ENCODE measurements at regions not wholly inside any gene's neighbourhood (a gene's known extent, or its start where the extent isn't known, plus 50 kb on each side); places are given as distances from the start of the nearest gene placed in this dataset.

DNA sequence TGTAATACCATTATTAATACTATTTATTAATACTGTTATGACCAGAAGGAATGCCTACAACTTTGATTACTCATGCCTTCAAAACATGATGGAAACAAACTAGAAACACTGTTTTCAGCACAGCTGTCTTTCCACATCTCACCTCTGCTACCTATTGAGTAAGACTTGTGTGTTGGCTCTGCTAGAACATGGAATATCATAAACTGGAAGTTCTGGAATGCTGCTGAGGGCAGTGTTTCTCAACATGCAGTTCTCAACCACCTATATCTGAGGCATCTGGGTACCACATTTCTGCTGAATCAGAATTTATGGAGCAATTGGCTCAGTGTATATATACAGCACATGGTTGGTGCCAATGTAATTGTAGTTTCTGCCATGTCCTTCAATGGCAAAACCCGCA, 392.1 kb downstream of the TUSC7 start:
- H3K27ac ChIP-seq = no peak overlapping the region
- no peak overlapping the region for H3K4me3 ChIP-seq
- no peak for TF ChIP-seq POLR2AphosphoS5 (IDR thresholded peaks at IDR 0.05; ENCODE audit: insufficient read depth in 1 of 2, low read depth in 1 of 2)
- TF ChIP-seq POLR2A (IDR thresholded peaks at IDR 0.05) = no peak
- TF ChIP-seq, protein P1, sequence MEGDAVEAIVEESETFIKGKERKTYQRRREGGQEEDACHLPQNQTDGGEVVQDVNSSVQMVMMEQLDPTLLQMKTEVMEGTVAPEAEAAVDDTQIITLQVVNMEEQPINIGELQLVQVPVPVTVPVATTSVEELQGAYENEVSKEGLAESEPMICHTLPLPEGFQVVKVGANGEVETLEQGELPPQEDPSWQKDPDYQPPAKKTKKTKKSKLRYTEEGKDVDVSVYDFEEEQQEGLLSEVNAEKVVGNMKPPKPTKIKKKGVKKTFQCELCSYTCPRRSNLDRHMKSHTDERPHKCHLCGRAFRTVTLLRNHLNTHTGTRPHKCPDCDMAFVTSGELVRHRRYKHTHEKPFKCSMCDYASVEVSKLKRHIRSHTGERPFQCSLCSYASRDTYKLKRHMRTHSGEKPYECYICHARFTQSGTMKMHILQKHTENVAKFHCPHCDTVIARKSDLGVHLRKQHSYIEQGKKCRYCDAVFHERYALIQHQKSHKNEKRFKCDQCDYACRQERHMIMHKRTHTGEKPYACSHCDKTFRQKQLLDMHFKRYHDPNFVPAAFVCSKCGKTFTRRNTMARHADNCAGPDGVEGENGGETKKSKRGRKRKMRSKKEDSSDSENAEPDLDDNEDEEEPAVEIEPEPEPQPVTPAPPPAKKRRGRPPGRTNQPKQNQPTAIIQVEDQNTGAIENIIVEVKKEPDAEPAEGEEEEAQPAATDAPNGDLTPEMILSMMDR (IDR thresholded peaks at IDR 0.05) = no peak
- H3K27me3 ChIP-seq = no peaks in the 10 kb centered on the region
- no peak for DNase-seq (ENCODE audit: extremely low spot score in 2 of 2)
- H3K4me1 ChIP-seq = no peaks in the 10 kb centered on the region
- H3K36me3 ChIP-seq = no peaks in the 10 kb centered on the region
- no peaks in the 10 kb centered on the region for H3K9me3 ChIP-seq
- intact Hi-C loops (cut with DNase I) = no loop called here

DNA sequence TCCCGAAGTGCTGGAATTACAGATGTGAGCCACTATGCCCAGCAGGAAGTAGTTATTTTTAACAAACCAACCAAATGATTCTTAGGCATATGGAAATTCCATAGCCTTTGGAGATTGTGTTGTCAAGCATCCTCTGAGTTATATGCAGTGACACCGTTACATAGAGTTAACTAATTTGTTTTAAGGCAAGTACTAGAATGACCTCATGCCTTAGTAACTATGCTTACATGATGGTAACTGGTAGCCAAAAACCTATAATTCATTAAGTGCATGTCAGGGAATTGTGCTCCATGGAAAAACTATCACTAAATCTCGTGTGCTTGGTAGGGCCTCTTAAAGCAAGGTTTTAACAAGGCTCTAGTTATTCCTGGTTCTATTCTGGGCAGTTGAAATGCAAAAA, 392.8 kb downstream of the TUSC7 start:
- no peaks in the 10 kb centered on the region for H3K27me3 ChIP-seq
- intact Hi-C loops (cut with DNase I) = no loop called here

DNA sequence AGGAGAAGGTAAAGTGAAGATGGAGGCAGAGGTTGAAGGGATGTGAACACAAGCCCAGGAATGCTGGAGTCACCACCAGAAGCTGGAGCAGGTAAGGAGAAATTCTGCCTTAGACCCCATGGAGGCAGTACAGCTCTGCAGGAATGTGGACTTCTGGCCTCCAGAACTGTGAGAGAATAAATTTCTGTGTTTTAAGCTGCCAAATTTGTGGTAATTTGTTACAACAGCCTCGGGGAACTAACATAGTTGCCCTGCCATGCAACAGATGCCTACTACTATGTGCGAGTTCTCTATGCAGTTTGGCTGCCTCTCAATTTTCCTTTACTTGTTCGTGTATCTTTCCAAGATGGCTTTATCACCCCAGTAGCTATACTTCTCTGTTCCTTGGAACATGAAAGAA, 394.1 kb downstream of the TUSC7 start:
- H3K4me1 ChIP-seq = no peaks in the 10 kb centered on the region
- TF ChIP-seq POLR2A (IDR thresholded peaks at IDR 0.05) (no peak), POLR2AphosphoS5 (IDR thresholded peaks at IDR 0.05; ENCODE audit: insufficient read depth in 1 of 2, low read depth in 1 of 2) (no peak)
- TF ChIP-seq, protein P1 (IDR thresholded peaks at IDR 0.05) = no peak
- no peak for DNase-seq (ENCODE audit: extremely low spot score in 2 of 2)
- intact Hi-C loops (cut with DNase I) = no loop called here
- H3K27me3 ChIP-seq = no peaks in the 10 kb centered on the region
- H3K36me3 ChIP-seq = no peaks in the 10 kb centered on the region
- no peaks in the 10 kb centered on the region for H3K9me3 ChIP-seq
- H3K4me3 ChIP-seq = no peak overlapping the region
- H3K27ac ChIP-seq = no peak overlapping the region

More for the DNA sequence above, 392.8 kb downstream of the TUSC7 start:
- no peak for DNase-seq (ENCODE audit: extremely low spot score in 2 of 2)
- Histone ChIP-seq H3K4me3 (no peak overlapping the region), H3K9me3 (no peaks in the 10 kb centered on the region), H3K36me3 (no peaks in the 10 kb centered on the region), H3K27ac (no peak overlapping the region), H3K4me1 (no peaks in the 10 kb centered on the region)
- TF ChIP-seq, protein P1 (IDR thresholded peaks at IDR 0.05) = no peak
- TF ChIP-seq POLR2A (IDR thresholded peaks at IDR 0.05) (no peak), POLR2AphosphoS5 (IDR thresholded peaks at IDR 0.05; ENCODE audit: insufficient read depth in 1 of 2, low read depth in 1 of 2) (no peak)

DNA sequence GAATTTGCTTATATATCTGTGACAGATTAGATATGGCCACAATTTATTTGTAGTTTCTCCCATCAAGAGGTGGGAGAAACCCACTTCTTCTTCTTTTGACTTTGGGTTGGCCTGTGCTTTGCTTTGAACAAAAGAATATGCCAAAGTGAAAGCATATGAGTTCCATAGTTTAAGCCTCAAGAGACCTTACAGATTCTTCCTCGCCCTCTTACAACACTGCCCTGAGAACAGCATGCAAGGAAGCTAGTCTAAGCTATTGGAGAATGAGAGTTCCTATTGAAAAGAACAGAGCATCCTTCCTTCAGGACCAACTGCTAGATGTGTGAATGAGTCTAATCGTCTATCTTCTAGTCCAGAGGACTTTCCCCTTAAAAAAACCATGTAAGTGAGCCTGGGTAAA, 394.8 kb downstream of the TUSC7 start:
- no peak for DNase-seq (ENCODE audit: extremely low spot score in 2 of 2)
- Histone ChIP-seq H3K9me3 (no peaks in the 10 kb centered on the region), H3K27me3 (no peaks in the 10 kb centered on the region), H3K27ac (no peak overlapping the region), H3K4me3 (no peak overlapping the region), H3K36me3 (no peaks in the 10 kb centered on the region), H3K4me1 (no peaks in the 10 kb centered on the region)
- TF ChIP-seq, protein P1 (IDR thresholded peaks at IDR 0.05) = no peak
- TF ChIP-seq POLR2AphosphoS5 (IDR thresholded peaks at IDR 0.05; ENCODE audit: insufficient read depth in 1 of 2, low read depth in 1 of 2) = no peak
- no peak for TF ChIP-seq POLR2A (IDR thresholded peaks at IDR 0.05)
- intact Hi-C loops (cut with DNase I) = no loop called here

DNA sequence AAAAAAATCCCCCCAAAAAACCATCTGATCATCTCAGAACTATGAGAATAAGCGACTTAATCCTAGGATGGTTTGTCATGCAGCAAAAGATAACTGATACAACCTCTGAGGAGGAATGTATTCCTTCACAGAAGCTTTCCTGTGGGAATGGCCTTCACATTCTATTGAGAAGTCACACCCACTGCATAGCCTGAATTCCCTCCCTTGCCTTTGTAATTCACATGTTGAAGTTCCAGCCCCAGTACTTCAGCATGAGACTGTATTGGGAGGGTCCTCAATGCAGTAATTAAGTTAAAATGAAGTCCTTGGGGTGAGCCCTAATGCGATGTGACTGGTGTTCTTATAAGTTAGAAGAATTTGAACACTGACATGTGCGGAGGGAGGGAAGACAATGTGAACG, 395.2 kb downstream of the TUSC7 start:
- no peaks in the 10 kb centered on the region for H3K4me1 ChIP-seq
- no peak overlapping the region for H3K27ac ChIP-seq
- no peak for DNase-seq (ENCODE audit: extremely low spot score in 2 of 2)
- H3K9me3 ChIP-seq = no peaks in the 10 kb centered on the region
- H3K36me3 ChIP-seq = no peaks in the 10 kb centered on the region
- TF ChIP-seq, protein P1 (IDR thresholded peaks at IDR 0.05) = no peak
- no peak for TF ChIP-seq POLR2A (IDR thresholded peaks at IDR 0.05)
- no peak for TF ChIP-seq POLR2AphosphoS5 (IDR thresholded peaks at IDR 0.05; ENCODE audit: insufficient read depth in 1 of 2, low read depth in 1 of 2)
- intact Hi-C loops (cut with DNase I) = no loop called here
- H3K4me3 ChIP-seq = no peak overlapping the region
- H3K27me3 ChIP-seq = no peaks in the 10 kb centered on the region
